Putamen (tissue), 1 donor: ENCODE measurements at regions not wholly inside any gene's neighbourhood (a gene's known extent, or its start where the extent isn't known, plus 50 kb on each side); places are given as distances from the start of the nearest gene placed in this dataset.
"Not testable (repeated sequence)": the region's sequence is repeated elsewhere in the genome, so short reads cannot be mapped to it uniquely, and the experiment has no call there.

ENCODE experiments used
- DNase-seq: peaks from one replicate; pipeline ENCODE4 v3.0.0-alpha.2; 2016; ENCODE audit warnings: low spot score

DNA sequence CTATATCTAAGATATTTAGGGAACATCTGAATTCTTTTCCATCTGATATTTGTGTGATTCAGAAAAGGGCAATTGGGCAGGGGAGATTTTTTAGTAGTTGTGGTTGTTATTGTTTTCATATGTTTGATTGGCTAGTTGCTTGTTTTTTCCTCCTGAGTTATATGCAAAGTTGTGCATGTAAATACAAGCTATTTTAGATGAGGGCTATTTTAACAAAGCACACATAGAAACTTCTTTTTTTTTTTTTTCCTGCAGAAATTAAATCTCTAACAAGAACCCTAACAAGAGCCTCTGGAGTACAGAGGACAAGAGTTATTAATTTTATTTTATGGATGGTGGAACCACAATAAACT, 559.1 kb downstream of the CETN3 start:
- no peak for DNase-seq

DNA sequence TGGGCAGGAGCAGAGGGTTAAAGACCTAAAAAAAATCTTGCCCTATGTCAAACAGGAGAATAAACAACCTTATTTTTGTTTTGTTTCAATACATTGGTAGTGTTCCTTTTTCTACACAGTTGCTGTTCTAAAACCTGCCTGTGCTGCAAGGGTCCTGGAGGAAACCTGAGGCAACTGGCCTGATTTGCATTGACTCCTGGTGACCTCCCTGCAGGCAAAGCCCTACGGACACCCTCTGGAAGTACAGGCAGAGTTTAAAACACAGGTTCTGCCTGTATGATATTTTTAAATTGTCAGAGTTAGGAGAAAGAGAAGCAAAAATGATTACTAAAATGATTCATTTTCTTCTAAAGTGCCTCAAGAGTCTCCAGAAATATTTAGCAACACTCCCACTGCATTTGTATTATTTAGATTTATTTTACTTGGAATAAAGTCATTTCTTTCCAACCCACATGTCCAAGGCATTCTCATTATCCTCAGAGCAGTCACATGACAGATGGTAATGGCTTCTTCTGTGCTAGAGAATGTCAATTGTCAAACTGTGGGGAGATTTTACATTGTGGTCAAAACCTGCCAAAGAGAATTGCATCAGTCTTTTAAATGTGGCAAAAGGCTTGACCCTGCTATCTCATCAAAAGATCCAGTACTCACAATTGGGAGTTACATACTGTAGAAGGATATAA, 559.6 kb downstream of the CETN3 start:
- DNase-seq: no peak

DNA sequence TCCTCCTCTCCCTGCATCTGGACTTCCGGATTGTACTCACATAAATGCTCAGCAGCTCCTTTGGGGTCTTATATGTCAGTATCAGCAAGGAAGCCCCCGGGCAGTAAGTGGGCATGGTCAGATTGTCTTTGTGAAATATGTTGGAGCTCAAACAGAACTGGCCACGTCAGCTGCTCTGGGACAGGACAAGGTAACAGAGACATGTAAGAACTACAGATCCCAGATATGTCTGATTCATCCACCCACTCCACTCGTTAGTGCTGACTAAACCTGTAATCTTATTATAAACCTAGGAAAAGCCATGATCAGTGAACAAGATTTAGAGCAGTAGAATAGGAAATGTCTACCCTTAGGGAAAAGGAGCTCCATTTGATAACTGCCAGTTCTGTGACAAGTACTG, 561.8 kb downstream of the CETN3 start:
- peak; percentile 31 for DNase-seq

DNA sequence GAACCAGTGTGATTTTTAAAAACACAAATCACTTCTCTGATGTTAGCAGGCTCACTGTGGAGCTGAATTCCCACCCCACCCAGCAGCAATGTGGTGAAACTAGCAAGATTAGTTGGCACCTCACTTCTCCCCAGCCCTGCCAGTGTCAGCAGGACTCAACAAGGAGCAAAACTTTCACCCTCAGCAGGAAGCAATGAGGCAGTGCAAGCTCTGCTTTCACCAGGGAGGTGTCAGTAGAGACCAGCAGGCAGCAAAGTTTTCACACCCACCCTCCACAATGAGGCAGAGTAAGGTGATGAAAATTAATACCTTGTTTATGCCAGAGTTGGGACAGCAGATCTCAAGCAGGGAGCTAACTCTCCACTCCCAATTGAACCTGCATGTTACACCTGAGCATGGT, 565.0 kb downstream of the CETN3 start:
- no peak for DNase-seq

DNA sequence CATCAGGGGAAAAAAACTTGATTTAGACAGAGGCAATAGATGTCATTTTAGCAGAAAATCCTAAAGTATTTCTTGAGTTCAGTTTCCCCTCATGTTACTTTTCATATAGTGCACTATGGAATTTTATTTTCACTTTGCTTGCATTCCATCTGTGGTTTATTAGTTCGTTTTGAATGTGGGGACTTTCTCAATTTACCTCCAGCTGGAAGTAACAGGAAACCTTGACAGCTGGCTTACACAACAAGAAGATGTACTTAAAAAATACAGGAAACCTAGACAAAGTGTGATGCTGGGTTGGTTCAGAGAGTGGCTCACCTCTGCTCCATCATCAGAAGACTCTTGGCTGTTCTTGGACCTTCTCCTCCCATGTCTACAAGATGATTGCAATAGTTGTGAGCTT, 567.0 kb downstream of the CETN3 start:
- DNase-seq: no peak

DNA sequence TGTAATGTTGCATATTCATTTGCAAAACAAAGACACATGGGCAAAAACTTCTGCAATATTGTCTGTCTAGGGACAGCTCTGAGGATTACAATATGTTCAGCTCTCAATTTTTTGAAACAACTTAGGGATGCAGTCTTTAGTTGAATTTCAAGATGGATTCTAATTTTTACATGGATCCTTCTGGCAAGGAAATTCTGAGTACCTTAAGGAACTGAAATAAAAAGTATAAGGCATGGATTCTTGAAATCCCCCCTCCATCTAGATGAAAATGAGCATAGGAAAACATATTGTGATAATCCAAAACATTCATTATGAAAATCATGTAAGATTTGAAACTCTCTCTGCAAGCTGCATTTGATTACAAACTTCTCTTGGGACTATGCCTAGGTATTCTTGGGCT, 568.6 kb downstream of the CETN3 start:
- DNase-seq: no peak

DNA sequence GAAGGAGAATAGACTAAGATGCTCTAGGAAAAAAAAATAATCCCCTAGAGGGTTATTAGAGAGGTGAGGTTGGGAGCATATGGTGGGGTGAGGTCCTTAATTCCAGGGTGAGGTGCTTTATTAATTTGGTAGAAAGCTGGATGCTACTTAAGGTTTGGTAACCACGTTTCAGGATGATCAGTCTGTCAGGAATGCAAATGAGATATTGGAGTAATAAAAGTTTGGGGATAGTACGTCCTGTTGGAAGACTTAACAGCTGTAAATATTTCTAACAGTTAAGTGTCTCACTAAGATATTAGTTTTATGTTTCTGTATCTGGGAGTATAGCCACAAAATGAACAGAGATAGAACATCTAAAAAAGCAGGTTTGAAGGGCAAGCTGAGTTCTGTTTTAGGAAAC, 578.9 kb downstream of the CETN3 start:
- DNase-seq: no peak

DNA sequence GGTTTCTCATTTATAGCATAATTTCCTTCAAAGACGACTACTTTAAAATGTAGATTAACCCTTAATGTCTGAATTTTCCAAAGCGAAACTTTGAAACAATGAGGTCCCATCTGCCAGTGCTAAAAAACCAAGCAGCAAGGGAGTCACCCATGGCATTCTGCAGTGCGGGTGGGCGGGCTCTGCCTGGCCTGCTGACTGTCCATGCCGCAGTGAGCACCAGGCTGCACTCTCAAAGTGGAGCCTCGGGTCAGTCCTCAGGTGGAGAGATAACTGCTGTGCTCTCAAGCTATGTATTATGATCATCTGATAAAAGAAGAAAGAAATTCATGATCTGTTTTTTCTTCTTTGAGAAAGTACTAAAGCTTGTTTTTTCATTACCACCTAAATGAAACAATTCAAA, 581.6 kb downstream of the CETN3 start:
- DNase-seq: no peak

DNA sequence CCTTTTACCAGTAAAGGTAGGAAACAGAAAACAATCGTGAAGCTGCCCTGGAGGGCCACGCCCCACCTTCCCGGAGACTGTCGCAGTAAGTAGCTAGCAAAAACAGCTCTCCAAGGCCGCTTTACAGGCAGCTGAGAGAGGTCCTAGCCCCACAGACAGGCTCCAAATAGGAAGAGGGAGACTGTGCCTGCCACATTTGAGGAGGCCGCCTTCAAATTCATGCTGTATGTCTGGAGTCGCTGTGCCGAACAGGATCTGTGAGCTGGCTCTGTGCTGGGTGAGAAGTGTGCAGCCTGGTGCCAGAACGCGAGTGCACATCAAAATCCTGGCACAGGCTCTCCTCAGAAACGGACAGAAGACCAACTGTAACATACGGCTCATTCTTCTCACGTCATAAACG, 582.2 kb downstream of the CETN3 start:
- DNase-seq: no peak

DNA sequence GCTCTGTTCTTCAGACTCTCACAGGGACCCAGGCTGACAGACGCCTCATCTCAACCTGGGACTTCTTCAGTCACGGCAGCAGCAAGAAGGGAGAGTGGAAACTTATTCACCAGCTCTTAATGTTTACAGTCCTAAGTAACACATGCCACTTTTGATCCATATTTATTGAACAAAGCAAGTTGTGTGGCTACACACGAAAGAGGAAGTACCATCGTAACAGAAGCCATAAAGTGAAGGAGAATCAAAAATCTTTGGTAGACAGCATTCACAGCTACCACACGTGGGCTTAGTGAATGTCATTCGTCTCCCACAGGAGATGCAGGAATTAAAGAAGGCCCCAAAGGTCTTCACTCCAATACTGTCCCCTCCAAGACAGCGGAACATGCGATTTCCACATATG, 582.6 kb downstream of the CETN3 start:
- no peak for DNase-seq

DNA sequence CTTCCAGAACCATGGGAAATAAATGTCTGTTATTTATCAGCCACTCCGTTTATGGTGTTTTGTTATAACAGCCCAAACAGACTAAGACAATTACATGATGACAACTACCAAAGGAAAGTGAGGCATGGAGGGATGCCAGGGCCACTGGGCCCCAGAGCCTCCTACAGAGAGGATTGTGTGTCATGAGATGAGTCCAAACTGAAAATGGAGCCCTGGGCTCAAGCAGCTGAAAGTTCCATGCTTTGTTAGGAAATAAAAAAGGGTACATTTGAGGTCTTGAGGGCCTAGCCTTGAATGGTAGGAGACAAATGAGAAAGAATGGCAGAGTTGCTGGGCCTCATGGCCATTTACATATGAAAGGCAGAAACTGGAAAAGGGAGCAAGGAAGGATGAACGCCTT, 586.5 kb downstream of the CETN3 start:
- DNase-seq: no peak

DNA sequence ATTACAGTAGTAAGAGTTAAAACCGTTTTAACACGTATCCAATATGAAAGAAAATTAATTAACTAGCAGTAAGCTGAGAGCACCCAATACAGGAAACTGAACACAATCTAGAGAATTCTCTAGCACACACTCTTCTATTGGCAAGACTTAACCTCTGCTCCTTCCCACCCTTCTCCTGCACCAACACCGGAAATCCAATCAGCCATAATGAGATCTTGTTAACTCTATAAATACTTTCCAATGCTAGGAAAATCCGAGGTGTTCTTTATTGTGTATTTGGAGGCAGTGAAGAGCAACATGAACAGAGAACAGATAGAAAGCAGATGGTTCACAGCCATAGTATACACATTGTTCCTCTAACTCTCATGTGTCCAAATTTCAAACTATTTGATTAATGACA, 591.7 kb downstream of the CETN3 start:
- DNase-seq: no peak

DNA sequence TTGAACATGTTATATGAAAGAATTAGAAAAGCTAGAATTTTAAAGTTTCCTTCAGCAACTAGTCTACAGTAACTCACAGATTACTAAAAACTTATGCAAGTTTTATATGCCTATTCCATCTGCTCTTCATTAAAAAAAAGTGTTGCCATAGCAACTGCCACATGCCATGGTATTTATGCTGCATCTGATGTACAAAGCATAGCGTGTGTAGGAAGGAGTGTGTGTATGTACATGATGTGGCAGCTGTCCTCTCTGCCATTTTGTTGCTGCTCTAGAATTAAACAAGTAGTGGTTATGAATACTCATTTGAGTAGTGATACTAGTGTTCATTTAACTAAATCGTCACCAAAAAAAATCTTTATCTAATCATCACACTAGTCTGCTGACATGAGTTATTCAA, 593.5 kb downstream of the CETN3 start:
- DNase-seq: no peak

DNA sequence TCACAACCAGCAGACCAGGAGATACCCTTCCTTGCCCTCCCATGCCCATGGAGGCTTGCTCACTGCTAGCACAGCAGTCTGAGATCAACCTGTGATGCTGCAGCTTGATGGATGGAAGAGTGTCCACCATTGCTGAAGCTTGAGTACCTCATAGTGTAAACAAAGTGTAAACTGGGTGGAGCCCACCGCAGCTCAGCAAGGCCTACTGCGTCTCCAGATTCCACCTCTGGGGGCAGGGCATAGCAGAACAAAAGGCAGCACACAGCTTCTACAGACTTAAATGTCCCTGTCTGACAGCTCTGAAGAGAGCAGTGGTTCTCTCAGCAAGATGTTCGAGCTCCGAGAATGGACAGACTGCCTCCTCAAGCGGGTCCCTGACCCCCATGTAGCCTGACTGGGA, 608.8 kb downstream of the CETN3 start:
- DNase-seq: not testable (repeated sequence)

DNA sequence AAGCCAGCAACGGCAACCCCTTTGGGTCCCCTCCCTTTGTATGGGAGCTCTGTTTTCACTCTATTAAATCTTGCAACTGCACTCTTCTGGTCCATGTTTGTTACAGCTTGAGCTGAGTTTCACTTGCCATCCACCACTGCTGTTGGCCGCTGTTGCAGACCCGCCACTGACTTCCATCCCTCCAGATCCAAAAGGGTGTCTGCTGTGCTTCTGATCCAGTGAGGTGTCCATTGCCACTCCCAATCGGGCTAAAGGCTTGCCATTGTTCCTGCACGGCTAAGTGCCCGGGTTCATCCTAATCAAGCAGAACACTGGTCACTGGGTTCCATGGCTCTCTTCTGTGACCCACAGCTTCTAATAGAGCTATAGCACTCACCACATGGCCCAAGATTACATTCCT, 615.1 kb downstream of the CETN3 start:
- not testable (repeated sequence) for DNase-seq

DNA sequence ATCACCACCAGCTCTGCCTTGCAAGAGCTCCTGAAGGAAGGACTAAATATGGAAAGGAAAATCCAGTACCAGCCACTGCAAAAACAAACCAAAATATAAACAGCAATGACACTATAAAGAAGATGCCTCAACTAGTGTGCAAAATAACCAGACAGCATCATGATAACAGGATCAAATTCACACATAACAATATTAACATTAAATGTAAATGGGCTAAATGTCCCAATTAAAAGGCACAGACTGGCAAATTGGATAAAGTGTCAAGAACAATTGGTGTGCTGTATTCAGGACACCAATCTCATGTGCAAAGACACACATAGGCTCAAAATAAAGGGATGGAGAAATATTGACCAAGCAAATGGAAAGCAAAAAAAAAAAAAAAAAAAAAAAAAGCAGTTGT, 629.8 kb downstream of the CETN3 start:
- not testable (repeated sequence) for DNase-seq

DNA sequence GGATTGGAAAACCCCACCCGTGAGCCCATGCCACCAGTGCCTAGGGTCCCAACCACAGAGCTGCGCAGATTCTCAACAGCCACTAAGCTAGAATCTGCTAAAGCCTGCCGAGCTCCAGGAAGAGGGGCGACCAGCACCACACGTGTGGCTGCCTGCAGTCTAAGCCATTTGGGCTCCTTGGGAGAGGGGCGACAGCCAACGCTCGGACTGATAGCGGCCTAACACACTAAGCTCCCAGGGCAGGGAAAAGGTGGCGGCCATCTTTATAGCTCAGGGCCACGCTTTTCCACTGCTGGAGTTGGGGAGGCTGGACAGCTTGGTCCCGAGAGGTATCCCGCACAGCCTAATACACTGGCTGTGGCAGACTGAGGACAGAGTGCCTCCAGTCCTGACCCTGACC, 631.8 kb downstream of the CETN3 start:
- DNase-seq: no peak

DNA sequence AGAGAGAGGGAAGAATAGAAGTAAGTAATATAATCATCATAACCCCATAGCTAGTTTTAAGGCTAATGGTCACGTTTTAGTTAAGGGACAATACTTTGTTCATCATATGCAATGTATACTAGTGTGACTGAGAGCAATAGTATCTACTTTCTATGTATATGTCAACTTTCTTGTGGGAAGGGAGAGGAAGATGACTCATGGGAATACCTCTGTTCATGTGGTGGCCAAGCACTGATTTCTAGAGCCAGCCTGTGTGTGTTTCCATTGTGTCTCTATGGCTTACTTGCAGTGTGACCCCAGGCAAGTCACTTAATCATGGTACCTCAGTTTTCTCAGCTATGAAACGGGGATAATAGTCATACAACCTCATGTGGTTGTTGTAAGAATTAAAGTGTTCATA, 639.6 kb downstream of the CETN3 start:
- no peak for DNase-seq

DNA sequence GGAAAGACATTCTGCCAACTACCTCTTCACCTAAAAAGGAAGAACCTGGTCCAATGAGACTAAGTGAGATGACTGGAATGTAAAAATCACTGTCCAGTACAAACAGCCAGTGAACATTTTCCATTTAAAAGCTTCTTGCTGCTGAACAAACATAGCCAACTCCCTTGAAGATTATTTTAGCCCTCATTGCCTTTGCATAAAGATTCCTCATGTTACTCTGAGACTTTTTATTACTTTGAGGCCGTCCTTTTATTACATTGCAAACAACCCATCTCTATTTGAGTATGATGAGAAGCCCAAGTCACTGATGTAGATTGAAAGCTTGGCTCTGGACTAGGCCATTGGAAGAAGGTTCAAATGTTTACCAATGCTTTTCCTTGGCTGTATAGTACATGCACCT, 649.8 kb downstream of the CETN3 start:
- DNase-seq: no peak

DNA sequence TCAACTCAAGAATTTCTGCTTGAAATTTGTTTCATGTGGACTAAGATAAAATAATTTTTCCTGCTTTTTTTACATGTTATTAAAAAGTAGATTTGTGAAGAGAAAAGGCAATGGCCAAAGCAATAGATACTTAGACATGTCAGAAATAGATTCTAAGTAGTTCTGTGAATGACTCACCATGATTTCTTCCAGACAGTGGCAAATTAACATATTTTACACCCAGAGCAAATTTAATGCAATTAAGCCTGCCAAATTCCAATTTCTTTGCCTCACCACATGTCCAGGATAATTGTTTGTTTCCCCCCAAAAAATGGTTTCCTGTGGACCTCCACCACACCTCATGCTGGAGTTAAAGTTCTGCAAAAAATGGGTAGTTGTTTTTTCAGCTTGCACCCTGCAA, 651.4 kb downstream of the CETN3 start:
- no peak for DNase-seq

DNA sequence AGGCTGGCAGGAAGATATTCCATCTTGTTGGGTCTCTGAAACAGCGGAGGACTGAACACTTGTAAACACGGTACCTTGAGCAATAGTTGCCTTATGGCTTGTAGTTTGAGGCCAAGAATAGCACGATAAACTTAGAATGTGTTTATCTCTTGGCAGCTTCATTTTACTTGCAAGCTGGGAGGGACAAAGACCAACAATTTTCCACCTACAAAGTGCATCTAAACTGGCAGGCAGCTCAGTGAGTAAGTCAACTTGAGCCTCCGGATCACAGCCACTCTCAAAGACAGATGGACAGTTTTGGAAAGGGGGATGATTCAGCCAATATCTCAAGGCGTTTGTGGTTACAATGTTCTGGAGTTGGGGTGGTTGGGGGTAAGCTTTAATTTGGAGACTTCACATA, 652.6 kb downstream of the CETN3 start:
- DNase-seq: no peak

DNA sequence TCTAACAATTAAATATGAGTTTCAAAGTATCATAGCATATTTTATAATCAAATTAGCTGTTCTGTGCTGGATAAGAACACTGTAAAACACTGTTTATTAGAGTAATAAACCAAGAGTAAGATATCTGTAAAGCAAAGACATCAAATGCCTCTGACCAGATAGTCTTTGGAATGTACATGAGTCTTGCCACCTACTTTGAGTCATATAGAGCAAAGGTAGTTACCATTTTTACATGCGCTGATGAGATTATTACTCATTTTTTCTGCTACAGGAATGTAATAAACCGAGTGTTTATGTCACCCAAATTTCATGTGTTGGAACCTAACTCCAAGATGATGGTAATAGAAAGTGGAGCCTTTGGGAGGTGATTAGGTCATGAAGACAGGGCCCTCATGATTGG, 654.5 kb downstream of the CETN3 start:
- no peak for DNase-seq

DNA sequence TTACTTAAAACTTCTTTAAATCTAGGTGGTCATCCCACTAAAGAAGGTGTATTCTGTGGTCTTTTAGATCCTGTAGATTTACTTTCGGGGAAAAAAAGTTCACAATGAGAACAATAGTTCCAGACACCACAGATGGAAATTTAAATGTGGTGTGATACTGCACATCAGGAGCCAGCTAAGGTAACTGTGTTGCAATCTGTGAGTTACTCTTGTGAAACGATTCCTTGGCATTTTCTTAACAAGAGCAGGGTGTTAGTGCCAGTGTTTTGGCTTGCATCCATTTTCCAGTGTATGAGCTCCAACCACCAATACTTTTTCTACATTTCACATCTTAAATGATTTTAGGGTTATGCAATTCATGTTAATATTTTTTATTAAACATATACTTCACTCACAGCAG, 674.5 kb downstream of the CETN3 start:
- DNase-seq: no peak

DNA sequence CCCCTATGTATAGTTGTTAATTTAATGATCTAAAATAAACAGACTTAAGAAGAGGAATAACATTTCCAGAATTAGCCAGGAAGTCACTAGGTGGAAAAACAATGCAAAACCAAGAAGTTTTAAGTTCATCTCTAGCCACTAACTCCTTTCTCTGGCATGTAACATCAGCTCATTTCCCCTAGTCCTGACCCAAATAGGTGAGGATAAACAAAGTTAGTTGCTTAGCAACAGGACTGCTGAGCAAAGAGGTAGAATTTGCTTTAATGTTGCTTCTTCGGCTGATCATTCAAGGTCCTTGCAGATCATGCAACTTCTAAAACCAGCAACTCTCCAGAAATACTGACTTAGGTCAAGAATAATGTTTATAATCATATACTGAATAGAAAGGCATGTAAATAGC, 675.8 kb downstream of the CETN3 start:
- DNase-seq: no peak
